ENCODE measurements at regions not wholly inside any gene's neighbourhood (a gene's known extent, or its start where the extent isn't known, plus 50 kb on each side); places are given as distances from the start of the nearest gene placed in this dataset.

GRCh38 chr12:20047901-20048300 is 320.4 kb upstream of the PDE3A start:
- no CpG with 5 or more reads among the region's 3 CpGs for WGBS, 2 experiments (ENCODE audit: extremely low coverage in 2 of 2, insufficient read length in 1 of 2)
- H2AK5ac ChIP-seq (ENCODE audit: low read depth, low read length) = no peak overlapping the region
- H3K36me3 ChIP-seq (ENCODE audit: control insufficient read depth, insufficient read depth, low read length) = no peaks in the 10 kb centered on the region
- no peak overlapping the region for H2BK15ac ChIP-seq (ENCODE audit: low read depth, low read length)
- H3K79me1 ChIP-seq (ENCODE audit: low read depth in 1 of 2, low read length in 2 of 2) = no peaks in the 10 kb centered on the region
- no peaks in the 10 kb centered on the region for H3K4me1 ChIP-seq (ENCODE audit: control insufficient read depth, insufficient read depth, low read length)
- no peak overlapping the region for H3K23ac ChIP-seq (ENCODE audit: low read depth, low read length)
- BruUV-seq (replicated peaks) = no TSS peak
- no peak overlapping the region for H3K18ac ChIP-seq (ENCODE audit: low read depth, low read length)
- no peaks in the 10 kb centered on the region for H3K27me3 ChIP-seq (ENCODE audit: control insufficient read depth, insufficient read depth, low read length)
- no peak overlapping the region for H2BK20ac ChIP-seq (ENCODE audit: low read depth, low read length)
- no peak overlapping the region for H2AK9ac ChIP-seq (replicated peaks; ENCODE audit: low read depth, low read length, poor library complexity)
- no peak overlapping the region for H3K4me3 ChIP-seq (ENCODE audit: insufficient read depth, low read depth, low read length)
- H3K9me1 ChIP-seq (ENCODE audit: insufficient read depth, low read length) = no peaks in the 10 kb centered on the region
- H4K8ac ChIP-seq (ENCODE audit: low read depth in 2 of 2, low read length in 2 of 2) = no peak overlapping the region
- H2BK5ac ChIP-seq (ENCODE audit: low read depth, low read length, poor library complexity, severe bottlenecking) = no peak overlapping the region
- H2AFZ ChIP-seq (replicated peaks; ENCODE audit: low read length, poor library complexity) = no peak overlapping the region
- no peak overlapping the region for H3K14ac ChIP-seq (replicated peaks; ENCODE audit: low read depth, low read length)
- H3K27ac ChIP-seq (ENCODE audit: insufficient read depth, low read length) = no peak overlapping the region
- CTCF ChIA-PET = no interaction called here
- no peaks in the 10 kb centered on the region for H4K20me1 ChIP-seq (ENCODE audit: insufficient read depth, low read length)
- intact Hi-C loops (cut with micrococcal nuclease) = no loop called here
- no peak overlapping the region for H2BK120ac ChIP-seq (ENCODE audit: low read depth, low read length)
- H3K56ac ChIP-seq (ENCODE audit: extremely low read depth, insufficient read depth, low read length) = no peak overlapping the region
- POLR2A ChIA-PET (ENCODE audit: unreplicated experiment) = no interaction called here
- dilution Hi-C loops (cut with HindIII; ENCODE audit: low sequenced_read_pairs, unreplicated experiment) = no loop called here
- no peak for DNase-seq
- no peak overlapping the region for H3K4ac ChIP-seq (ENCODE audit: low read depth, low read length)
- H3K4me2 ChIP-seq (ENCODE audit: low read depth, low read length) = no peak overlapping the region
- no peak overlapping the region for H4K91ac ChIP-seq (ENCODE audit: insufficient read depth, low read depth, low read length)
- no peak overlapping the region for H4K5ac ChIP-seq (ENCODE audit: low read depth, low read length)
- H3K9ac ChIP-seq (ENCODE audit: low read depth, low read length) = no peak overlapping the region
- in situ Hi-C loops (cut with MboI; ENCODE audit: low sequenced_read_pairs) = no loop called here
- no peaks in the 10 kb centered on the region for H3K9me3 ChIP-seq (ENCODE audit: control insufficient read depth, insufficient read depth, low read length)
- no peak for ATAC-seq (ENCODE audit: low read depth)
- TF ChIP-seq MAZ (IDR thresholded peaks at IDR 0.05; ENCODE audit: borderline replicate concordance, low read depth, low read length) (no peak), RAD21 (IDR thresholded peaks at IDR 0.05; ENCODE audit: low read length) (no peak), MXI1 (IDR thresholded peaks at IDR 0.05; ENCODE audit: borderline replicate concordance, low read depth, low read length) (no peak)
